HT1080 (cell line): ENCODE measurements at regions not wholly inside any gene's neighbourhood (a gene's known extent, or its start where the extent isn't known, plus 50 kb on each side); places are given as distances from the start of the nearest gene placed in this dataset.
A peak's percentile ranks its signal among the peaks of the same experiment; 100 is the strongest.

ENCODE experiments used
- DNase-seq: peaks from one replicate; pipeline ENCODE4 v3.0.0-alpha.2; 2015; ENCODE audit warnings: low read depth

DNA sequence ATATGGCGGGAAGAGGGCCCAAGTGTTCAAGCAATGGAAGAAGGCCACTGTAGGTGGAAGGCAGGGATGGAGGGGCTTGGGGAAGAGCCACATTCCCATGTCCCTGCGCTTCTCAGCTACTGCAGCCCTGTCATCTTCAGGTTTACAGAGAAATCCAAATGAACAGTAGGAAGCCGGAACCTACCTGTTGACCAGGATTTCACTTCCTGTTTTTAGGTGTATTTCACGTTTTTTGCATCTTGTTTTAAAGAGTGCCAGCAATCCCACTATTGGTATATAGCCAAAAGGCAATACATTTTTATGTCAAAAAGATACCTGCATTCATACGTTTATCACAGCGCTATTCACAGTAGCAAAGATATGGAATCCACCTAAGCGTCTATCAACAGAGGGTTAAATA, 159.2 kb downstream of the SLC35B3 start:
- DNase-seq = no peak

- DNase-seq = no peak
Observed at GRCh38 chr6:8275667-8276066, 159.7 kb downstream of the SLC35B3 start.

DNA sequence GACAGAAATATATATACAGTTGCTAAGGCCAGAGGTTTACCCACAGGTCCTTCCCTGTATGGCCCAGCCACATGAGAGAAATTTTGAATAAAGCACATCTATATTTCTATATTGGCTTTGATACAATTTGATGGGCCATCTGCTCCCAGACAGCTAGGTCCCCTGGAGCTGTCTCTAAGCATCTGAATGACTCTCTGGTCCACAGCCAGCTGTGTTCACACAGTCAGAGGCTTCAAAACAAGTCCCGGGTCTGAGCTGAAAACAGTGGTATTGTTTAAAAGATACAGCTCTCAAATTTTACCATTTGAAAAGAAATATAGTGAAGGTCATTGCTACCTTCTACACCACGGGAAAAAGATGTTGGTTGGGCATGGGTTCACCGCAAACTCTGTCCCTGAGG, 161.1 kb downstream of the SLC35B3 start:
- no peak for DNase-seq

- DNase-seq = no peak
Observed at GRCh38 chr6:8269872-8270454, 165.4 kb downstream of the SLC35B3 start.

GRCh38 chr6:8269094-8269493, 166.3 kb downstream of the SLC35B3 start:
- DNase-seq = no peak

GRCh38 chr6:8268606-8269005, 166.3 kb upstream of the EEF1E1 start:
- DNase-seq = no peak

GRCh38 chr6:8268156-8268555, 165.8 kb upstream of the EEF1E1 start:
- DNase-seq = no peak

DNA sequence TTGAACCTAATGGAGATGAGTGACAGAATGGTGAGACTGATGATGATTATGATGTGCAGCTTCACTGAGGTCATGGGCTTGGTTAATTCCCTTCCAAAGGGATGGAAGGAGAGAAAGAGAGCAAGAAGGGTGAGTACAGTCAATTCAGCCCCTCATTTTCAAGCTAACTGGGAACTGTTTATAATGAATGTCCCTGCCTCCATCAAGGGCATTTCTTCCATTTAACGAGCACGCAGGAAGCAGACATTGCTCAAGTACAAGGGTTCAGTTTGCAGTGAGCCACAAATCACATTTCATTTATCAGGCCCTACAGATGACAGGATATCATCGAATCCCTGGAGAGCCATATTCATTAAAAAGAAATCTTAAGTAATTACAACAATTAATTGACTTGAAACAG, 158.3 kb upstream of the EEF1E1 start:
- no peak for DNase-seq

DNA sequence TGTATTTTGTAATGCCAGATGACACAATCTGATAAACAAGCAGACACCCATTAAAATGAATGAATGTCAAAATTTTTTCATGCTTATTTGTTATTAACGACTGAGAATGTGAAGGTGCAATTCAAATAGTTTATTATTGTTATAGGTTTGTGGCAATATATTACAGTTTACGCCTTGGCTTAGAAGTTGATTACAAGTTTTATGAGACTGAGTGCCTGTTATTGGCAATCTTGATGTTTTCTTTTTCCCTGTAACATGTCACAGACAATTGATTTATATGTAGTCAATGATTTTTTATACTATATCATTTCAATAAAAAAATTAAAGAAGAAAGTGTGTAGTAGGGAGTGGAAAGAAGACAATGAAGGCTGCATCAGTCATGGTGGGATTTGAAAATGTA, 144.1 kb upstream of the EEF1E1 start:
- no peak for DNase-seq

- DNase-seq = no peak
Observed at GRCh38 chr6:8245726-8246125, 143.4 kb upstream of the EEF1E1 start.

DNA sequence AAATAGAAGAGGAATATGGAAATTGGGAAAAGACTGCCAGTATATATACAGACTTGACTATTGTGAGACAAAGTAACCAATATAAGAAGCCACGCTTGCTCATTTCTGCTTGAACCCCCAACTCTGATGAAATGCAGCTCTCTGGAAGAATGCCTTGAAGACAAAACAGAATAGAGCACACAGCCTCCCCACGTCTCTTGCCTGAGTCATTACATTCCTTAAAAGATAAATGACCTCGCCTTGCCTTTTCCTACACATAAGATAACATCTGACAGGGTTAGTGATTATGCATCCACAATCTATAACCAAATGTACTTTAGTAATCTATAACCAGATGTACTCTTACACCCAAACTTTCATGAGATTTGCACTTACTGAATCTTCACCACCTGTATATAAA, 141.1 kb upstream of the EEF1E1 start:
- DNase-seq = no peak

- DNase-seq = no peak
Observed at GRCh38 chr6:8242885-8243284, 140.5 kb upstream of the EEF1E1 start.

DNA sequence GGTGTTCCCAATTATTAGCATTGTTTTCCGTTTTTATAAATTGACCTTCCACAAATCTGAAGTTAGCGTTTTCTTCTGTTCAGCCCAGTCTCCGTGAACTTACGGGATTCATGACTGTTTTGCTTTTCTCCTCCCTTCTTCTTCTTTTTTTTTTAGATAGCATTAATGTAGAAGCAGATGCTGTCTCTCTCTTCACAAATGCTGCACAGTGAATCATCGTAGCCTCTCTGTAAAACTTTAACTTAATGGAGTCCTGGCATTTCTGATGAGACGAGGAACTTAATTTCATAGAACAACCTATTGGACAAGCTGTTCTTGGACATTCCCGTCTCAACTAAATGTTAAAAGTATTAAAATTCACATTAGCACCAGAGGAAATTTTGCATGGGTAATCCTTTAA, 138.0 kb upstream of the EEF1E1 start:
- DNase-seq = no peak

- no peak for DNase-seq
Observed at GRCh38 chr6:8238773-8239683, 136.7 kb upstream of the EEF1E1 start.

DNA sequence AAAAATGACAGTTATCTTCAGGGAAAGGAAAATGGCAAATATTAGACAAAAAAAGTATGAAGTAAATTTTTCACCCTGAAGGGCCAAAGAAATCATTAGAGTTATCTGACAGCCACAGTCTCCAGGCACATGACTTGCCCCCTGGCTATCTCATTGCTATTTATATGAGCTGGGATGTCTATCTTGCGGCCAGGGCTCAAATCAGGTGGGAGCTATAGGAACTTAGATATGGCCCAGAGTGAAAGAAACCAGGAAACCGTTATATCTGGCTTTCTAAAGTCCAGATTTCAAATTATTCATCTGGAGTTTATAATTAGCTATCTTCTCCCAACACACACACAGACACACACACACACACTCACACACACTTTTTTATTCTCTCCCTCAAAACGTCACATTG, 135.3 kb upstream of the EEF1E1 start:
- no peak for DNase-seq

GRCh38 chr6:8236956-8237355, 134.6 kb upstream of the EEF1E1 start:
- DNase-seq = no peak

- no peak for DNase-seq
Observed at GRCh38 chr6:8234321-8234720, 132.0 kb upstream of the EEF1E1 start.

- no peak for DNase-seq
Observed at GRCh38 chr6:8231956-8232355, 129.6 kb upstream of the EEF1E1 start.

- DNase-seq = no peak
Observed at GRCh38 chr6:8229915-8230756, 127.8 kb upstream of the EEF1E1 start.

GRCh38 chr6:8225113-8225512, 122.8 kb upstream of the EEF1E1 start:
- no peak for DNase-seq

DNA sequence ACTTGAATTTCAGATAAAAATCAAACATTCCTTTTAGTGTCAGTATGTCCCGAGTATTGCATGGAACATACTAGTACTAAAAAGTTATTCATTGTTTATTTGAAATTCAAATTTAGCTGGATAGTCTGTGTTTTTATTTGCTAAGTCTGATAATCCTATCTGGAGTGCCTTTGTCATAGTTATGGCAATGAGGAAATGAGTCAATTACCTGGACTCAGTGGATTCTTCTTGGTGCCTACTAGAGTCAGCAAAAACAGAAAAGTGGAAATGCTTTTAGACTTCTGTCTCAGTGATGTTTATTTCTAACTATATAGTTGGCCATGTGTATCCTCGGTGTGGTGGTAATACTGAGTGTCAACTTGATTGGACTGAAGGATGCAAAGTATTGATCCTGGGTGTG, 121.3 kb upstream of the EEF1E1 start:
- DNase-seq = no peak

- peak; percentile 56 for DNase-seq
Observed at GRCh38 chr6:8219352-8219943, 117.1 kb upstream of the EEF1E1 start.
